Breast epithelium (tissue), 4 donors: ENCODE measurements at regions not wholly inside any gene's neighbourhood (a gene's known extent, or its start where the extent isn't known, plus 50 kb on each side); places are given as distances from the start of the nearest gene placed in this dataset.

Experiments
- DNase-seq, 2 donors: peaks; one replicate each; pipeline ENCODE4 v3.0.0-alpha.2; 2019; ENCODE audit warnings: low spot score in 2 of 2
- H3K27ac ChIP-seq, 2 donors: fragments of 200-600 bp; sonication (generic) in 1 of 2; one replicate each; pipeline ENCODE4 v1.5.1; 2016 to 2019; ENCODE audit warnings: mild to moderate bottlenecking in 1 of 2
- H3K27me3 ChIP-seq, 2 donors: fragments of 200-600 bp; sonication (generic) in 1 of 2; one replicate each; pipeline versions ENCODE4 v1.5.1 to v1.6.0; 2017 to 2019; ENCODE audit warnings: control low read depth in 1 of 2, mild to moderate bottlenecking in 1 of 2
- H3K36me3 ChIP-seq: fragments of 200-600 bp; one replicate; pipeline ENCODE4 v1.5.1; 2019
- H3K4me1 ChIP-seq, 2 donors: fragments of 200-600 bp; sonication (generic); one replicate each; pipeline ENCODE4 v1.5.1; 2016 to 2019; ENCODE audit warnings: control low read depth in 1 of 2
- H3K4me3 ChIP-seq, 3 donors: fragments of 200-600 bp; sonication (generic); 1 replicate in 2 of 3; 2 replicates in 1 of 3; pipeline ENCODE4 v1.5.1; 2016 to 2019; ENCODE audit warnings: mild to moderate bottlenecking in 3 of 3, moderate library complexity in 2 of 3
- H3K9me3 ChIP-seq, 2 donors: fragments of 200-600 bp; sonication (generic) in 1 of 2; one replicate each; pipeline ENCODE4 v1.5.1; 2016 to 2019; ENCODE audit warnings: control low read depth in 1 of 2
- POLR2A ChIP-seq: fragments of 450-650 bp; IDR thresholded peaks from one replicate; pipeline ENCODE4 v1.6.1; 2016; ENCODE audit warnings: antibody characterized with exemption, mild to moderate bottlenecking, moderate library complexity
- POLR2AphosphoS5 ChIP-seq, 3 donors: sonication (generic); formaldehyde crosslinking; IDR thresholded peaks; one replicate each; pipeline ENCODE4 v1.6.1; 2017; ENCODE audit warnings: antibody characterized with exemption in 3 of 3
- intact Hi-C: fragments of 100-400 bp; cut with DNase I; formaldehyde crosslinking; loops from one replicate; pipeline ENCODE4 v1.15.1; 2023; ENCODE audit warnings: low total_unique reads
- TF ChIP-seq, protein P1 (sequence below), 3 donors: fragments of 450-650 bp; IDR thresholded peaks; one replicate each; pipeline ENCODE4 v1.5.1; 2016 to 2017; ENCODE audit warnings: antibody characterized with exemption in 3 of 3, mild to moderate bottlenecking in 3 of 3, moderate library complexity in 3 of 3

DNA sequence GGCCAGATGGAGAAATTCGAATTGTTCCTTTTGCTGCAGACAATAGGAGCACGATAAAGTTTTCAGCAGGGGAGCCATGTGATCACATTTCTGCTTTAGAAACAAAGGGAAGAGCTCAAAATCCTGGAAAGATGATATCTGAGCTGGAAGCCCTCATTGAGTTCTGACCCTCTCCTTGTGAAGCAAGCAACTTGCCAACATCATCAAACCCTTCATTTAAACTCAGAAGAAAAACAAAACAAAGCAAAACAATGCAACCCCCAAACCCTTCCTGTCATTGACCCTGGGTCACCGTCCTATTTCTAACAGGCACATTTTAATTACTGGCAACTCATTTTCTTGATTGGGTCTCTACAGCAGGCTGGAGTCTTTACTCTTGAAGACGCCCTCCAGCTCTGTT is 198.3 kb upstream of the ZNF32 start:
- no peaks in the 10 kb centered on the region for H3K36me3 ChIP-seq
- intact Hi-C loops: no loop called here
- no peaks in the 10 kb centered on the region for H3K27me3 ChIP-seq
- no peaks in the 10 kb centered on the region for H3K9me3 ChIP-seq
- H3K4me3 ChIP-seq: no peak overlapping the region
- peak overlapping the region in 1 of 2 donors; percentile 34 for H3K27ac ChIP-seq
- no peak for DNase-seq
- TF ChIP-seq POLR2AphosphoS5 (IDR thresholded peaks at IDR 0.05) (peak in 1 of 3 donors; percentile 13), POLR2A (no peak)
- TF ChIP-seq, protein P1, sequence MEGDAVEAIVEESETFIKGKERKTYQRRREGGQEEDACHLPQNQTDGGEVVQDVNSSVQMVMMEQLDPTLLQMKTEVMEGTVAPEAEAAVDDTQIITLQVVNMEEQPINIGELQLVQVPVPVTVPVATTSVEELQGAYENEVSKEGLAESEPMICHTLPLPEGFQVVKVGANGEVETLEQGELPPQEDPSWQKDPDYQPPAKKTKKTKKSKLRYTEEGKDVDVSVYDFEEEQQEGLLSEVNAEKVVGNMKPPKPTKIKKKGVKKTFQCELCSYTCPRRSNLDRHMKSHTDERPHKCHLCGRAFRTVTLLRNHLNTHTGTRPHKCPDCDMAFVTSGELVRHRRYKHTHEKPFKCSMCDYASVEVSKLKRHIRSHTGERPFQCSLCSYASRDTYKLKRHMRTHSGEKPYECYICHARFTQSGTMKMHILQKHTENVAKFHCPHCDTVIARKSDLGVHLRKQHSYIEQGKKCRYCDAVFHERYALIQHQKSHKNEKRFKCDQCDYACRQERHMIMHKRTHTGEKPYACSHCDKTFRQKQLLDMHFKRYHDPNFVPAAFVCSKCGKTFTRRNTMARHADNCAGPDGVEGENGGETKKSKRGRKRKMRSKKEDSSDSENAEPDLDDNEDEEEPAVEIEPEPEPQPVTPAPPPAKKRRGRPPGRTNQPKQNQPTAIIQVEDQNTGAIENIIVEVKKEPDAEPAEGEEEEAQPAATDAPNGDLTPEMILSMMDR (IDR thresholded peaks at IDR 0.05): no peak
- H3K4me1 ChIP-seq: no peaks in the 10 kb centered on the region

GRCh38 chr10:43846187-43846680 is 197.6 kb upstream of the ZNF32 start:
- peak overlapping the region in 1 of 2 donors; percentile 34 for H3K27ac ChIP-seq
- no peak overlapping the region for H3K4me3 ChIP-seq

GRCh38 chr10:43845121-43845520 is 196.4 kb upstream of the ZNF32 start:
- no peak overlapping the region for H3K4me3 ChIP-seq
- H3K9me3 ChIP-seq: no peaks in the 10 kb centered on the region
- H3K36me3 ChIP-seq: no peaks in the 10 kb centered on the region
- TF ChIP-seq, protein P1 (IDR thresholded peaks at IDR 0.05): no peak
- TF ChIP-seq POLR2AphosphoS5 (IDR thresholded peaks at IDR 0.05) (no peak), POLR2A (no peak)
- intact Hi-C loops: no loop called here
- DNase-seq: no peak
- H3K27ac ChIP-seq: peak overlapping the region; percentile 6 to 57
- H3K4me1 ChIP-seq: no peaks in the 10 kb centered on the region
- no peaks in the 10 kb centered on the region for H3K27me3 ChIP-seq

More at GRCh38 chr10:43846187-43846680, 197.6 kb upstream of the ZNF32 start:
- Histone ChIP-seq H3K27me3 (no peaks in the 10 kb centered on the region), H3K36me3 (no peaks in the 10 kb centered on the region), H3K4me1 (no peaks in the 10 kb centered on the region), H3K9me3 (no peaks in the 10 kb centered on the region)
- no peak for DNase-seq
- intact Hi-C loops: no loop called here
- TF ChIP-seq POLR2AphosphoS5 (IDR thresholded peaks at IDR 0.05) (peak in 2 of 3 donors; percentile 38 to 49), POLR2A (no peak)
- TF ChIP-seq, protein P1 (IDR thresholded peaks at IDR 0.05): no peak

GRCh38 chr10:43844221-43844620 is 195.5 kb upstream of the ZNF32 start:
- H3K4me3 ChIP-seq: no peak overlapping the region
- intact Hi-C loops: no loop called here
- H3K27ac ChIP-seq: peak overlapping the region; percentile 59 to 64
- no peaks in the 10 kb centered on the region for H3K27me3 ChIP-seq
- H3K36me3 ChIP-seq: no peaks in the 10 kb centered on the region
- DNase-seq: no peak
- H3K4me1 ChIP-seq: no peaks in the 10 kb centered on the region
- TF ChIP-seq, protein P1 (IDR thresholded peaks at IDR 0.05): no peak
- TF ChIP-seq POLR2A (no peak), POLR2AphosphoS5 (IDR thresholded peaks at IDR 0.05) (no peak)
- no peaks in the 10 kb centered on the region for H3K9me3 ChIP-seq

DNA sequence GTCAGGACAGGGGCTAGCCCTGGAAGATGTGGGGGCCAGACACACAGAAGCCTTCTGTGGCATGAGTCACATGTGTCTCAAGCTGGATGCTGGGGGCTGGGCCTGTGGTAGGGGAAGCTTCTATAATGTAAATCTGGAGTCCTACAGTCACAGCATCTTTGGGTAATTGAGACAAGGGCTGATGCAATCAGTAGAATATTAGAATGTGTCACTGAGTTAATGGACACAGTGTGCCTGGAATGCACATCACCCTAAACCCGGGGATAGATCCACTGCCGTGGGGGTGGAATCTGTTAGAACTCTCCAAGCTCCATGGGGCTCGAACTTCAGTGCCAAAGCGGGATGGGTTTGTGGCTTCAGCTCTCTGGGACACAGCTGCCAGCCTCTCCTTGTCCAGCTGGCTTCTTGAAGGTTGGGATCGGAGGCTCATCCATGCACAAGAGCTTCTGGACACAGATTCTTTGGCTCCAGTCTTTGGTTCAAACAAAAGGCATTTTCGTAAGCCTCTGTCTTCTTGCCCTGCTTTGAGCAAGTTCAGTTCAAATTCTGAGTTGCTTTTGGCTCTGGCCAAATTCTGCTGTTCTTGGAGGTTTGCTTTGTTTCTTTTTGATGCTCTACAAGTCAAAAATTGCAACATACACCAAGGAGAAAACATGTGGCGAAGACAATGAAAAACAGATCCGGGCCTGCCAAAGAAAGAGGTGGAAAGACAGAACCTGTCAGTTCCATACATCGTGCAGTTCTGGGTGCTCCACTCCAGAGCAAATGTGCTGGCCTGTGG is 194.8 kb upstream of the ZNF32 start:
- no peaks in the 10 kb centered on the region for H3K27me3 ChIP-seq
- H3K9me3 ChIP-seq: no peaks in the 10 kb centered on the region
- TF ChIP-seq, protein P1 (IDR thresholded peaks at IDR 0.05): no peak
- TF ChIP-seq POLR2AphosphoS5 (IDR thresholded peaks at IDR 0.05) (peak; percentile 27 to 74 (median 52)), POLR2A (no peak)
- peak overlapping the region; percentile 59 to 87 for H3K27ac ChIP-seq
- H3K36me3 ChIP-seq: no peaks in the 10 kb centered on the region
- H3K4me1 ChIP-seq: no peaks in the 10 kb centered on the region
- intact Hi-C loops: no loop called here
- peak in 1 of 2 donors; percentile 59 for DNase-seq
- peak overlapping the region in 1 of 3 donors; percentile 31 for H3K4me3 ChIP-seq
